CD1c-positive myeloid dendritic cell (primary cell): ENCODE measurements at regions not wholly inside any gene's neighbourhood (a gene's known extent, or its start where the extent isn't known, plus 50 kb on each side); places are given as distances from the start of the nearest gene placed in this dataset.

Experiments
- DNase-seq: peaks from one replicate; pipeline ENCODE4 v3.0.0-alpha.2; 2016; ENCODE audit errors: extremely low spot score

- no peak for DNase-seq
Observed at GRCh38 chr4:10335050-10335449, 122.2 kb downstream of the ZNF518B start.

GRCh38 chr4:10334506-10335028 is 122.7 kb downstream of the ZNF518B start:
- no peak for DNase-seq

GRCh38 chr4:10333942-10334341 is 123.3 kb downstream of the ZNF518B start:
- DNase-seq, result no peak

- DNase-seq, result no peak
Observed at GRCh38 chr4:10326075-10326474, 131.2 kb downstream of the ZNF518B start.

- no peak for DNase-seq
Observed at GRCh38 chr4:10321931-10322330, 135.3 kb downstream of the ZNF518B start.

GRCh38 chr4:10320130-10320529 is 137.1 kb downstream of the ZNF518B start:
- no peak for DNase-seq

GRCh38 chr4:10317345-10317744 is 139.9 kb downstream of the ZNF518B start:
- no peak for DNase-seq

- no peak for DNase-seq
Observed at GRCh38 chr4:10316851-10317250, 140.4 kb downstream of the ZNF518B start.

- no peak for DNase-seq
Observed at GRCh38 chr4:10315638-10316037, 141.6 kb downstream of the ZNF518B start.

- no peak for DNase-seq
Observed at GRCh38 chr4:10312568-10312967, 144.7 kb downstream of the ZNF518B start.

- DNase-seq, result no peak
Observed at GRCh38 chr4:10311939-10312338, 145.3 kb downstream of the ZNF518B start.

GRCh38 chr4:10305816-10306215 is 151.4 kb downstream of the ZNF518B start:
- DNase-seq, result no peak

- no peak for DNase-seq
Observed at GRCh38 chr4:10303291-10303690, 153.9 kb downstream of the ZNF518B start.

- no peak for DNase-seq
Observed at GRCh38 chr4:10302096-10302495, 155.1 kb downstream of the ZNF518B start.

- DNase-seq, result no peak
Observed at GRCh38 chr4:10299601-10300000, 157.6 kb downstream of the ZNF518B start.

- DNase-seq, result no peak
Observed at GRCh38 chr4:10298681-10299080, 158.5 kb downstream of the ZNF518B start.

GRCh38 chr4:10296730-10297129 is 160.5 kb downstream of the ZNF518B start:
- no peak for DNase-seq

GRCh38 chr4:10295301-10295700 is 161.9 kb downstream of the ZNF518B start:
- DNase-seq, result no peak

GRCh38 chr4:10289538-10289906 is 167.7 kb downstream of the ZNF518B start:
- no peak for DNase-seq

- DNase-seq, result no peak
Observed at GRCh38 chr4:10288830-10289537, 168.2 kb downstream of the ZNF518B start.

GRCh38 chr4:10285028-10285427 is 168.4 kb upstream of the WDR1 start:
- no peak for DNase-seq

- DNase-seq, result no peak
Observed at GRCh38 chr4:10283761-10284160, 167.2 kb upstream of the WDR1 start.

- no peak for DNase-seq
Observed at GRCh38 chr4:10281996-10282395, 165.4 kb upstream of the WDR1 start.

- DNase-seq, result no peak
Observed at GRCh38 chr4:10279261-10279660, 162.7 kb upstream of the WDR1 start.
